ENCODE measurements at regions not wholly inside any gene's neighbourhood (a gene's known extent, or its start where the extent isn't known, plus 50 kb on each side); places are given as distances from the start of the nearest gene placed in this dataset.

DNA sequence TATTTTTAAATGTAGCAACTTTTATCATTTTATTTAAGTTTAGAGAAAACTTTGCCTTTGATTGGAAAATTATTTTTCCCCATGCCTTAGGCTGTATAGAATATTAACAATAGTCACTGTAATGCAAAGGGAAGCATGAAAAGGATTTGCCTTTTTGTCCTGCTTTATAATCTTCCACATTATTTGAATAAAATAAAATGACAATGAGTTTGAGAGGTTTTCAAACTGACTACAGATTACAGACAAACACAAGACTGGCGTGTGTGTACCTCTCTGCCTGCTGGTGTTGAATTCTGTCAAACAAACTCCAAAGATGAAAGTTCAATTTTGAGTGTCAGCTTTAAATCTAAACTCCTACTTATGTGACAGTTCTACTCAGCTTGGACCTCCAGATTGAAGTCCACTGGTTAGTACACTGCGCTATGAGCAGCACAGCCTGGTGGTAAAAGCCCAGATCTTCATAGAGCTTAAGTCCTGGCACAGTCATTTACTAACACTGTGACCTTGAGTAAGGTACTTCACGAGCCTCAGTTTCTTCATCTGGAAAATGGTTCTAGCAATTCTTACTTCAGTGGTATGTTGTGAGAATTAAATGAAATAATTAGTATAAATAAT is 98.3 kb upstream of the CPNE8 start:
- no peak for DNase-seq
- no peak overlapping the region for H2BK20ac ChIP-seq (ENCODE audit: low read depth, low read length, poor library complexity, severe bottlenecking)
- H3K27me3 ChIP-seq (ENCODE audit: insufficient read depth, low read length): no peaks in the 10 kb centered on the region
- no peak overlapping the region for H3K56ac ChIP-seq (ENCODE audit: insufficient read length, low read depth, low read length)
- no peak overlapping the region for H2BK120ac ChIP-seq (ENCODE audit: low read depth, low read length, poor library complexity, severe bottlenecking)
- H3K23ac ChIP-seq (ENCODE audit: insufficient read length, low read depth, low read length): no peak overlapping the region
- H4K8ac ChIP-seq (replicated peaks; ENCODE audit: insufficient read length, low read depth, low read length): no peak overlapping the region
- no peak overlapping the region for H4K91ac ChIP-seq (ENCODE audit: insufficient read length, low read depth, low read length)
- no peaks in the 10 kb centered on the region for H3K4me1 ChIP-seq (ENCODE audit: insufficient read depth, low read length)
- H3K9ac ChIP-seq (ENCODE audit: extremely low read depth, insufficient read length, low read length): no peak overlapping the region
- Mint-ChIP-seq H3K4me3 (no peak overlapping the region), H3K9me3 (no peaks in the 10 kb centered on the region), H3K4me1 (peaks cover 14 to 15% of the 10 kb centered on the region in 2 experiments), H3K36me3 (ENCODE audit: insufficient read depth in 1 of 3, low read depth in 3 of 3) (no peaks in the 10 kb centered on the region), H3K27ac (no peak overlapping the region), H3K27me3 (ENCODE audit: low read depth) (no peaks in the 10 kb centered on the region)
- no peaks in the 10 kb centered on the region for H3K79me2 ChIP-seq (ENCODE audit: insufficient read depth, low read length)
- TF ChIP-seq, protein P1, sequence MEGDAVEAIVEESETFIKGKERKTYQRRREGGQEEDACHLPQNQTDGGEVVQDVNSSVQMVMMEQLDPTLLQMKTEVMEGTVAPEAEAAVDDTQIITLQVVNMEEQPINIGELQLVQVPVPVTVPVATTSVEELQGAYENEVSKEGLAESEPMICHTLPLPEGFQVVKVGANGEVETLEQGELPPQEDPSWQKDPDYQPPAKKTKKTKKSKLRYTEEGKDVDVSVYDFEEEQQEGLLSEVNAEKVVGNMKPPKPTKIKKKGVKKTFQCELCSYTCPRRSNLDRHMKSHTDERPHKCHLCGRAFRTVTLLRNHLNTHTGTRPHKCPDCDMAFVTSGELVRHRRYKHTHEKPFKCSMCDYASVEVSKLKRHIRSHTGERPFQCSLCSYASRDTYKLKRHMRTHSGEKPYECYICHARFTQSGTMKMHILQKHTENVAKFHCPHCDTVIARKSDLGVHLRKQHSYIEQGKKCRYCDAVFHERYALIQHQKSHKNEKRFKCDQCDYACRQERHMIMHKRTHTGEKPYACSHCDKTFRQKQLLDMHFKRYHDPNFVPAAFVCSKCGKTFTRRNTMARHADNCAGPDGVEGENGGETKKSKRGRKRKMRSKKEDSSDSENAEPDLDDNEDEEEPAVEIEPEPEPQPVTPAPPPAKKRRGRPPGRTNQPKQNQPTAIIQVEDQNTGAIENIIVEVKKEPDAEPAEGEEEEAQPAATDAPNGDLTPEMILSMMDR (conservative IDR thresholded peaks at IDR 0.05): no peak; the same call in 2 of the 3 replicates
- no peak overlapping the region for H2BK5ac ChIP-seq (ENCODE audit: insufficient read length, low read length)
- H3T11ph ChIP-seq (ENCODE audit: low read length): no peak overlapping the region
- no peaks in the 10 kb centered on the region for H4K20me1 ChIP-seq (ENCODE audit: control insufficient read depth, insufficient read depth, insufficient read length)
- no peaks in the 10 kb centered on the region for H3K9me3 ChIP-seq (ENCODE audit: control insufficient read depth, low read depth, low read length)
- H3K79me1 ChIP-seq (ENCODE audit: insufficient read depth, low read depth, low read length, poor library complexity, severe bottlenecking): no peaks in the 10 kb centered on the region
- H2BK12ac ChIP-seq (ENCODE audit: insufficient read length, low read depth, low read length): no peak overlapping the region
- H4K5ac ChIP-seq (ENCODE audit: insufficient read length, low read depth, low read length): no peak overlapping the region
- no peak overlapping the region for H3K14ac ChIP-seq (ENCODE audit: insufficient read depth, low read length)
- WGBS (ENCODE audit: extremely low coverage, insufficient read length, low lambda C conversion rate): no CpG with 5 or more reads among the region's 3 CpGs
- H3K23me2 ChIP-seq (ENCODE audit: insufficient read length, low read depth, low read length, poor library complexity, severe bottlenecking): no peaks in the 10 kb centered on the region
- H2AFZ ChIP-seq (ENCODE audit: low read length): no peak overlapping the region
- no peak overlapping the region for H3K27ac ChIP-seq (ENCODE audit: insufficient read length, low read depth, low read length)
- H3K4me2 ChIP-seq (ENCODE audit: insufficient read depth, insufficient read length, low read length): no peak overlapping the region
- H2BK15ac ChIP-seq (ENCODE audit: low read depth, low read length): no peak overlapping the region
- no peak overlapping the region for H3K18ac ChIP-seq (ENCODE audit: insufficient read length, low read depth, low read length)
- no peak overlapping the region for H3K4ac ChIP-seq (ENCODE audit: low read depth, low read length)
- no peak overlapping the region for H2AK5ac ChIP-seq (ENCODE audit: insufficient read length, low read length)

Measured in H9 (cell line).